Thyroid gland (tissue), 4 donors: ENCODE measurements at regions not wholly inside any gene's neighbourhood (a gene's known extent, or its start where the extent isn't known, plus 50 kb on each side); places are given as distances from the start of the nearest gene placed in this dataset.

Experiments
- DNase-seq, 2 donors: peaks; one replicate each; pipeline ENCODE4 v3.0.0-alpha.2; 2019
- H3K27ac ChIP-seq, 3 donors: fragments of 200-600 bp; sonication (generic); 1 replicate in 2 of 3; 2 replicates in 1 of 3; pipeline ENCODE4 v1.5.1; 2016 to 2019; ENCODE audit warnings: mild to moderate bottlenecking in 1 of 3, moderate library complexity in 1 of 3
- H3K27me3 ChIP-seq: fragments of 200-600 bp; sonication (generic); one replicate; pipeline ENCODE4 v1.5.1; 2019
- H3K36me3 ChIP-seq, 2 donors: fragments of 200-600 bp; sonication (generic); one replicate each; pipeline ENCODE4 v1.5.1; 2016 to 2019
- H3K4me1 ChIP-seq, 2 donors: fragments of 200-600 bp; sonication (generic); one replicate each; pipeline ENCODE4 v1.5.1; 2017 to 2019
- H3K4me3 ChIP-seq, 3 donors: fragments of 200-600 bp; sonication (generic); replicated peaks in 1 of 3; 1 replicate in 2 of 3; 2 replicates in 1 of 3; pipeline ENCODE4 v1.5.1; 2016; ENCODE audit warnings: mild to moderate bottlenecking in 1 of 3
- H3K9me3 ChIP-seq: fragments of 200-600 bp; sonication (generic); one replicate; pipeline ENCODE4 v1.5.1; 2017
- CTCF ChIP-seq, 6 experiments: fragments of 200-600 bp in 3 of 6; fragments of 450-650 bp in 3 of 6; sonication (generic) in 3 of 6; IDR thresholded peaks; one replicate each; pipeline ENCODE4 v1.5.1; 2016 to 2019; ENCODE audit warnings: antibody characterized with exemption in 6 of 6, mild to moderate bottlenecking in 2 of 6, inconsistent platforms in 1 of 6, moderate library complexity in 1 of 6
- POLR2A ChIP-seq, 2 donors: fragments of 450-650 bp; IDR thresholded peaks; one replicate each; pipeline ENCODE4 v1.6.1; 2017; ENCODE audit warnings: antibody characterized with exemption in 2 of 2, mild to moderate bottlenecking in 2 of 2, moderate library complexity in 1 of 2
- WGBS, 2 donors: methylation state at CpG; one replicate each; pipeline ENCODE4 v1.1.5; 2017; 5-methylcytosine and 5-hydroxymethylcytosine counted together
- intact Hi-C: fragments of 100-400 bp; cut with DNase I; formaldehyde crosslinking; loops from one replicate; pipeline ENCODE4 v1.15.1; 2023

DNA sequence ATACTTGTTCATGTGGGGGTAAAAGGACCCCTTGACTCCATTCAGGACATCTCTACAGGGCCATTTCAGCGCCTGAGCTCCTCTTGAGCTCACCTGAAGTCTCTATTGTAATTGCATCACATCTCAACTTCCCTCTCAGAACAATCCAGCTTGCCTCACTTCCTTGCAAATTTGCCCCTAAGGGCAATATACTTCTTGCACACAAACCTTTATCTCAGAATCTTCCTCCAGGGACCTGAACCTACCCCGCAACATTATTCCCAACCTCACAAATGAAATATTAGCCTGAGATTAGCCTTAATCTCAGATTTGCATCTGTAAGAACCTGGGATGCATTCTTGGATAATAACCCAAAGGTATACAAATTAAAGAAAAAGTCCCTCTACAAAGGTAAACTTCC lies 159.2 kb downstream of the DRD1 start:
- Histone ChIP-seq H3K4me3 (no peak overlapping the region), H3K9me3 (no peaks in the 10 kb centered on the region), H3K27ac (no peak overlapping the region), H3K36me3 (no peaks in the 10 kb centered on the region), H3K4me1 (no peaks in the 10 kb centered on the region), H3K27me3 (no peaks in the 10 kb centered on the region)
- WGBS, 2 donors = 85 to 90% methylated on average over 2 of the region's 2 CpGs
- DNase-seq = no peak
- no peak for TF ChIP-seq CTCF (IDR thresholded peaks at IDR 0.05)
- TF ChIP-seq POLR2A (IDR thresholded peaks at IDR 0.05) = no peak
- intact Hi-C loops = no loop called here

- Histone ChIP-seq H3K9me3 (no peaks in the 10 kb centered on the region), H3K27ac (no peak overlapping the region), H3K36me3 (no peaks in the 10 kb centered on the region), H3K4me3 (no peak overlapping the region), H3K4me1 (no peaks in the 10 kb centered on the region), H3K27me3 (no peaks in the 10 kb centered on the region)
- TF ChIP-seq CTCF (IDR thresholded peaks at IDR 0.05) (no peak), POLR2A (IDR thresholded peaks at IDR 0.05) (no peak)
- 68 to 81% methylated on average over 1 of the region's 1 CpG for WGBS, 2 donors
- DNase-seq = no peak
- intact Hi-C loops = no loop called here
Measured at GRCh38 chr5:175282611-175283225, 161.3 kb downstream of the DRD1 start.

GRCh38 chr5:175281714-175282113 lies 162.3 kb downstream of the DRD1 start:
- Histone ChIP-seq H3K27ac (no peak overlapping the region), H3K9me3 (no peaks in the 10 kb centered on the region), H3K27me3 (no peaks in the 10 kb centered on the region), H3K4me1 (no peaks in the 10 kb centered on the region), H3K4me3 (no peak overlapping the region), H3K36me3 (no peaks in the 10 kb centered on the region)
- TF ChIP-seq POLR2A (IDR thresholded peaks at IDR 0.05) = no peak
- DNase-seq = no peak
- intact Hi-C loops = no loop called here
- WGBS, 2 donors = 90 to 95% methylated on average over 2 of the region's 2 CpGs

DNA sequence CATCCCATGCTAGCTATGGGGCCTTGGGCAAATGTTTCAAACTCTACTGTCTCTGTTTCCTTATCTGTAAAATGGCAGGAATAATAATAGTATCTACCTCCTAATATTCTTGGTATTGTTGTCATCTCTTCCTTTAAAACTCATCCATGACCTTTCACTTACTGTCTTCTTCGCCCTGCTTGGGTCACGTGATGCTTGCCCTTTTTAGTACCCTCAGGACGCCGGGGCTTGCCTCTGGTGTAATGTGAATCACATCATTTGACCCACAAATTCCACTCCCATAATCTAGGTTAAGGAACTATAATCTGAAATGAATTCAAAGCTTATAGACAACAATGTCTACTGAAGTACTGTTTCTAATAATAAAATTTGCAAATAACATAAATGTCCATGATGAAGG lies 162.7 kb downstream of the DRD1 start:
- no peak for DNase-seq
- TF ChIP-seq CTCF (IDR thresholded peaks at IDR 0.05) (no peak), POLR2A (IDR thresholded peaks at IDR 0.05) (no peak)
- Histone ChIP-seq H3K27ac (no peak overlapping the region), H3K27me3 (no peaks in the 10 kb centered on the region), H3K4me3 (no peak overlapping the region), H3K36me3 (no peaks in the 10 kb centered on the region), H3K9me3 (no peaks in the 10 kb centered on the region), H3K4me1 (no peaks in the 10 kb centered on the region)
- WGBS, 2 donors = 65 to 93% methylated on average over 4 of the region's 4 CpGs
- intact Hi-C loops = no loop called here

DNA sequence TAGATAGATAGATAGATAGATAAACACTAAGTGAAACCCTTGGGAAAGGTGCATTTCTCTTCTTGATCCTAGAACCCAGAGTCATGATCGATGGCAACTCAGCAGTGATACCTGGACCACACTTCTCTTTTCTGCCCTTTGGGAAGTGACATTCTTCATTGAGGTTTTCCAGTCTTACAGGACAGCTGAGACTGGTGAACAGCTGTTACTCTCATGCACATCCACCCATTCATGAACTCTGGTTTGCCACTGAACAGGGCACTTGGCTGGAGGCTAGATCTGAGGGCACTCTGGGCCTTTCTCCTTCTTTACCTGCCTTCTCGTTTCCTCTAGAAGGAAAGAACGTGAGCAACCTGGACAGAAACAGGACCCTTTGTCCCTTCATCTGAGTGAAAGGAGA lies 164.5 kb downstream of the DRD1 start:
- H3K4me1 ChIP-seq = no peaks in the 10 kb centered on the region
- DNase-seq = no peak
- H3K27me3 ChIP-seq = no peaks in the 10 kb centered on the region
- no peaks in the 10 kb centered on the region for H3K9me3 ChIP-seq
- no peak overlapping the region for H3K27ac ChIP-seq
- intact Hi-C loops = no loop called here
- H3K36me3 ChIP-seq = no peaks in the 10 kb centered on the region
- TF ChIP-seq POLR2A (IDR thresholded peaks at IDR 0.05) (no peak), CTCF (IDR thresholded peaks at IDR 0.05) (no peak)
- WGBS, 2 donors = 61 to 63% methylated on average over 3 of the region's 3 CpGs
- H3K4me3 ChIP-seq = no peak overlapping the region

DNA sequence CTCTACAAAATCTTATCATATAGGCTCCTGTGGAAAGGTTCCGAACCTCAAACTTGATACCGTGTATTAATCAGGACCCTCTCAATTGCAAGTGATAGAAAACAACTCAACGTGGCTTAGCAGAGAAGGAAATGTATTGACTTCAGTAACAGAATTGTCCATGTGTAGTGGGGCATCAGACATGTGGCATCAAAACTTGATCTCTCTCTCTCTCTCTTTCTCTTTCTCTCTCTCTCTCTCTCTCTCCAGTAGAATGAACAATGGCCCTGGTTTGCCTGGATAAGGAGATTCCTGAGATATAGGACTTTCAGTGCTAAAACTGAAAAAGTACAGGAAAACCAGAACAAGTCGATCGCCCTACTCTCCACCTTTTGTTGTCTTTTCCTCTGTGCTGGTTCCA lies 168.2 kb downstream of the DRD1 start:
- Histone ChIP-seq H3K4me3 (no peak overlapping the region), H3K27ac (no peak overlapping the region), H3K36me3 (no peaks in the 10 kb centered on the region), H3K4me1 (no peaks in the 10 kb centered on the region), H3K27me3 (no peaks in the 10 kb centered on the region), H3K9me3 (no peaks in the 10 kb centered on the region)
- DNase-seq = no peak
- intact Hi-C loops = no loop called here
- WGBS, 2 donors = 78 to 81% methylated on average over 5 of the region's 5 CpGs
- TF ChIP-seq CTCF (IDR thresholded peaks at IDR 0.05) (no peak), POLR2A (IDR thresholded peaks at IDR 0.05) (no peak)
